ENCODE measurements at regions not wholly inside any gene's neighbourhood (a gene's known extent, or its start where the extent isn't known, plus 50 kb on each side); places are given as distances from the start of the nearest gene placed in this dataset.

DNA sequence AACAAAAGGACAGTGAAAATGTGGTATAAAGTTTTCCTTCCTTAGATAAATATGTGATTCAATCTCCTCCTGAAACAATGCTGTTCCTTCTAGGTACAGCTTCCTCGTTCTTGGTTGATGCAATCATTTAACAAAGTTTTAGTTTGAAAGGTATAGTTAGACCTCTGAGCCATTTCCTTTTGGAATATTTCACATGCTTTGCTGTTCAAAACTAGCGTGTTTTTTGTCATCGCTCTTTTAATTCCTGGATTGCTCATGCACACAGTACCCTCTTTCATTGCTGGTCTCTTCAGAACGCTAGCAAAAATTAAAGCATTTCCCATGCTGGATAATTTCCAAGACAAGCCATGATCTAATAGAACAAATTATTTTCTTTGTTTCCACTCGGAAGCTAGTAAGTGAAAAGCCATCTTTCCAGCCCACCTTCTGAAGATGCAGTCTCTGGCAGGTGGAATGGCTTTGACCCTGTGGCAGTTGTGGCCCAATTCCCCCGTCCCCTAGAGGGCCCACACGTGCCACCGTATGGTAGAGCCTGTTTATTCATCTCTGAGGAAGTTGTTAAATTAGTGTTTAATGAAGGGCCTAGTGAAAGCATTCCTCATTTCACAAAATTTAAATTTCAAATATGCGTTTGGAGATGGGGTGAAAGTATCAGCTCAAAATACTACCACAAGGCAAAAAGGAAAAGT is 1040.6 kb upstream of the SLC10A2 start:
- TF ChIP-seq, protein P1, sequence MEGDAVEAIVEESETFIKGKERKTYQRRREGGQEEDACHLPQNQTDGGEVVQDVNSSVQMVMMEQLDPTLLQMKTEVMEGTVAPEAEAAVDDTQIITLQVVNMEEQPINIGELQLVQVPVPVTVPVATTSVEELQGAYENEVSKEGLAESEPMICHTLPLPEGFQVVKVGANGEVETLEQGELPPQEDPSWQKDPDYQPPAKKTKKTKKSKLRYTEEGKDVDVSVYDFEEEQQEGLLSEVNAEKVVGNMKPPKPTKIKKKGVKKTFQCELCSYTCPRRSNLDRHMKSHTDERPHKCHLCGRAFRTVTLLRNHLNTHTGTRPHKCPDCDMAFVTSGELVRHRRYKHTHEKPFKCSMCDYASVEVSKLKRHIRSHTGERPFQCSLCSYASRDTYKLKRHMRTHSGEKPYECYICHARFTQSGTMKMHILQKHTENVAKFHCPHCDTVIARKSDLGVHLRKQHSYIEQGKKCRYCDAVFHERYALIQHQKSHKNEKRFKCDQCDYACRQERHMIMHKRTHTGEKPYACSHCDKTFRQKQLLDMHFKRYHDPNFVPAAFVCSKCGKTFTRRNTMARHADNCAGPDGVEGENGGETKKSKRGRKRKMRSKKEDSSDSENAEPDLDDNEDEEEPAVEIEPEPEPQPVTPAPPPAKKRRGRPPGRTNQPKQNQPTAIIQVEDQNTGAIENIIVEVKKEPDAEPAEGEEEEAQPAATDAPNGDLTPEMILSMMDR (IDR thresholded peaks at IDR 0.05): no peak
- Mint-ChIP-seq H3K4me3 (no peak overlapping the region), H3K9me3 (peaks cover 60% of the 10 kb centered on the region), H3K27ac (no peak overlapping the region), H3K36me3 (ENCODE audit: low read depth) (no peaks in the 10 kb centered on the region), H3K27me3 (ENCODE audit: insufficient read depth) (no peaks in the 10 kb centered on the region), H3K4me1 (ENCODE audit: low read depth) (no peaks in the 10 kb centered on the region)
- no peak for DNase-seq

DNA sequence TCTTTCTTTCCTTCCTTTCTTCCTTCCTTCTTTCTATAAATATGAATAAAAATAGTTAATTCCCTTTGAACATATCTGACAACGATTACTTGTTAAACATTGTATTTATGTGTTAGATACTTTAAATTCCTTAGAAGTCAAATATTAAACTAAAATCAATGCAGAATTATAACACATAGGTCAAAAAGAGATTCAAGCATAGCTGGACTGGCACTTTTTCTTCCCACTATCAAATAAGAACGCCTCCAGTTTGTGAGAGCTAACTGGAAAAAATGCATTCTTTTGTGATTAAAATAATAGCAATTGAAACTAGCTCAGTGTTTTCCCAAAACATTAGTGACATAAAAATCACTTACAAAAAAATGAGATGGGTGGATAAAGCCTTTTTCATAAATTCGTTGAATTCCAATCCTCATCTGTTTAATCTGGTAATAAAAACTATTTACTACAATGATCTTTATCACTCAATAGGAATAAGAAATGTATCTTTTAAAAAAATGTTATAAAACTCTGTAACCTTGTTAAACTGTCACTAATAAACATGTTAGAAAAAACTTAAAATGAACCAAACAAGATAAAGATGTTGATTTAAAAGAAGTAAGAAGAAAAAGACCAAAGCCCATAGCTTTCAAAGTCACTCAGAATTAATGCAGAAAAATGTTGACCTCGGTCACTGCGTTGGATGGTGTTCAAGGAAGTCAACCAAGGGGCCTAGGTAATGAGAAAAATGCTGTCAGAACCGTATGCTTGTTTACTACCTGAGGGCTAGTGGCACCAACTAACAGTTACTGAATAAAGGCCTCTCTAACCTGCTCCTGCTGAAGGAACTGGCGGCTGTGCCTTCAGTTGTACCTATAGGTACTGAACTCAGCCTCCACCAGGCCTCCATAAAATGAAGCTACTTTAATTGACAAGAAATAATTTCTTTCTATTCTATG is 1039.5 kb upstream of the SLC10A2 start:
- Mint-ChIP-seq H3K4me3 (no peak overlapping the region), H3K36me3 (ENCODE audit: low read depth) (no peaks in the 10 kb centered on the region), H3K4me1 (ENCODE audit: low read depth) (no peaks in the 10 kb centered on the region), H3K9me3 (peaks cover 68% of the 10 kb centered on the region), H3K27me3 (ENCODE audit: insufficient read depth) (no peaks in the 10 kb centered on the region), H3K27ac (no peak overlapping the region)
- TF ChIP-seq, protein P1 (IDR thresholded peaks at IDR 0.05): no peak
- DNase-seq: no peak

DNA sequence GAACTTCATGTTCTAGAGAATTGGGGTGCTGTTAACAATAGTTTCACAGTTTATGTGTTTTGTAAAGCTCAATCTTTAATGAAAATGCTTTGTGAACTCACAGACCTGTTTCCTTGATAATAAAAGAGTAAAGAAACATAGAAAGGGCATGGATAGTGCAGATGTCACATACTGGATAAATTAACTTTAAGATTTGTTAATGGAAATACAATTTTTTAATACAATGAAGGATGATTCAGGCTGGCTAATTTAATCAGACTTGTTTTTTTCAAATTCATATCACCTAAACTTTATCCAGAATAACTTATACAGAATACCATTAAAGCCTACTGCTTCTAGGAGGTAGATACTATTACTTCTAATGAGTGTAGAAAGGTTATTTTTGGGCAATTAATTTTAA is 1033.5 kb upstream of the SLC10A2 start:
- no peaks in the 10 kb centered on the region for H3K36me3 Mint-ChIP-seq (ENCODE audit: low read depth)
- no peak overlapping the region for H3K4me3 Mint-ChIP-seq
- TF ChIP-seq, protein P1 (IDR thresholded peaks at IDR 0.05): no peak
- H3K9me3 Mint-ChIP-seq: peaks cover 63% of the 10 kb centered on the region
- H3K27me3 Mint-ChIP-seq (ENCODE audit: insufficient read depth): no peaks in the 10 kb centered on the region
- DNase-seq: no peak
- H3K27ac Mint-ChIP-seq: no peak overlapping the region
- H3K4me1 Mint-ChIP-seq (ENCODE audit: low read depth): no peaks in the 10 kb centered on the region

DNA sequence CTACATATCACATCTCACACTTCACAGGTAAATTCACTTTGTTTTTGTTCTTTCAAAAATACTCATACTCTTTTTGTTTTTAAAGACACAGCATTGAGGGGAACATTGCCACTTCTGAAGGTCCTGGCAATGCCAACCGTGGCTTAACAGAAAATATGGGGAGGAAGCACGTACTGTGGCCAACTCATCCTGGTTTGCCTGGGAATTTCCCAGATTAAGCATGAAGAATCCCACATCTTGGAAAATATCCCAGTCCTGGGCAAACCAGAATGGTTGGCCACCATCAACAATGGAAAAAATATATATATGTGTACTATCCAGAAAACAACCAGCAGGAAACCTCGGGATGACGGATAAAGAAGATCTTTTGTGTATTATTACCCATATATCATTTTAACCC is 1032.2 kb upstream of the SLC10A2 start:
- no peak for DNase-seq

DNA sequence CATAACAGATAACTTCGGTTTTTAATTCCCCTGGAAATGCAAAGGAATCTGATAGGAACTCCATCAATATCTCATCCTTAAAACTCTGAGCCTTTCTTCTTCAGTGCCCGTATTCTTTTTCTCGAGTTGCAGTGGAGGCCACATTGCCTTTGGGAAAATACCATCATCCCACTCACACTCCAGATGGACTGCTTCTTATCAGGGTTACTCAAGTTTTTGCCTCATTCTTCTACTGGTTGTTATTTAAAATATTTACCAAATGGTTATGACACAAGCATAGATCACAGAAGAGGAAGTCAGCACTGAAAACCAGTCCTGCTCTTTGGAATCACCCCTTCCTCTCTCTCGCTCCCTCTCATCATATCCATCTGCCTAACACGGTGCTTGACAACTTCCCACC is 1020.5 kb upstream of the SLC10A2 start:
- no peak overlapping the region for H3K4me3 Mint-ChIP-seq
- peaks cover 37% of the 10 kb centered on the region for H3K9me3 Mint-ChIP-seq
- DNase-seq: no peak
- H3K27ac Mint-ChIP-seq: no peak overlapping the region
- no peaks in the 10 kb centered on the region; the same call in 1 of the 2 replicates for H3K27me3 Mint-ChIP-seq (ENCODE audit: insufficient read depth)
- H3K36me3 Mint-ChIP-seq (ENCODE audit: low read depth): peaks cover 10% of the 10 kb centered on the region
- no peaks in the 10 kb centered on the region for H3K4me1 Mint-ChIP-seq (ENCODE audit: low read depth)
- TF ChIP-seq, protein P1 (IDR thresholded peaks at IDR 0.05): no peak

More for the DNA sequence above, 1032.2 kb upstream of the SLC10A2 start:
- H3K9me3 Mint-ChIP-seq: peaks cover 65% of the 10 kb centered on the region
- no peak overlapping the region for H3K4me3 Mint-ChIP-seq
- no peaks in the 10 kb centered on the region for H3K4me1 Mint-ChIP-seq (ENCODE audit: low read depth)
- no peak overlapping the region for H3K27ac Mint-ChIP-seq
- H3K27me3 Mint-ChIP-seq (ENCODE audit: insufficient read depth): no peaks in the 10 kb centered on the region
- TF ChIP-seq, protein P1 (IDR thresholded peaks at IDR 0.05): no peak
- no peaks in the 10 kb centered on the region for H3K36me3 Mint-ChIP-seq (ENCODE audit: low read depth)
